Epithelial cell of proximal tubule (primary cell): ENCODE measurements at regions not wholly inside any gene's neighbourhood (a gene's known extent, or its start where the extent isn't known, plus 50 kb on each side); places are given as distances from the start of the nearest gene placed in this dataset.

ENCODE experiments used
- DNase-seq: peaks from one replicate; pipeline ENCODE4 v3.0.0-alpha.2; 2011; ENCODE audit warnings: low read depth
- H3K4me3 ChIP-seq: 2 replicates; pipeline ENCODE4 v1.5.1; 2011; ENCODE audit warnings: low read depth, mild to moderate bottlenecking, low read length
- TF ChIP-seq, protein P1 (sequence below): conservative IDR thresholded peaks from 2 replicates; pipeline ENCODE4 v1.5.1; 2012; ENCODE audit warnings: low read depth, mild to moderate bottlenecking, low read length

- TF ChIP-seq, protein P1, sequence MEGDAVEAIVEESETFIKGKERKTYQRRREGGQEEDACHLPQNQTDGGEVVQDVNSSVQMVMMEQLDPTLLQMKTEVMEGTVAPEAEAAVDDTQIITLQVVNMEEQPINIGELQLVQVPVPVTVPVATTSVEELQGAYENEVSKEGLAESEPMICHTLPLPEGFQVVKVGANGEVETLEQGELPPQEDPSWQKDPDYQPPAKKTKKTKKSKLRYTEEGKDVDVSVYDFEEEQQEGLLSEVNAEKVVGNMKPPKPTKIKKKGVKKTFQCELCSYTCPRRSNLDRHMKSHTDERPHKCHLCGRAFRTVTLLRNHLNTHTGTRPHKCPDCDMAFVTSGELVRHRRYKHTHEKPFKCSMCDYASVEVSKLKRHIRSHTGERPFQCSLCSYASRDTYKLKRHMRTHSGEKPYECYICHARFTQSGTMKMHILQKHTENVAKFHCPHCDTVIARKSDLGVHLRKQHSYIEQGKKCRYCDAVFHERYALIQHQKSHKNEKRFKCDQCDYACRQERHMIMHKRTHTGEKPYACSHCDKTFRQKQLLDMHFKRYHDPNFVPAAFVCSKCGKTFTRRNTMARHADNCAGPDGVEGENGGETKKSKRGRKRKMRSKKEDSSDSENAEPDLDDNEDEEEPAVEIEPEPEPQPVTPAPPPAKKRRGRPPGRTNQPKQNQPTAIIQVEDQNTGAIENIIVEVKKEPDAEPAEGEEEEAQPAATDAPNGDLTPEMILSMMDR: no peak
- no peak overlapping the region for H3K4me3 ChIP-seq
- DNase-seq: no peak
Observed at GRCh38 chr9:82148426-82148810, 159.8 kb downstream of the SPATA31D1 start.

DNA sequence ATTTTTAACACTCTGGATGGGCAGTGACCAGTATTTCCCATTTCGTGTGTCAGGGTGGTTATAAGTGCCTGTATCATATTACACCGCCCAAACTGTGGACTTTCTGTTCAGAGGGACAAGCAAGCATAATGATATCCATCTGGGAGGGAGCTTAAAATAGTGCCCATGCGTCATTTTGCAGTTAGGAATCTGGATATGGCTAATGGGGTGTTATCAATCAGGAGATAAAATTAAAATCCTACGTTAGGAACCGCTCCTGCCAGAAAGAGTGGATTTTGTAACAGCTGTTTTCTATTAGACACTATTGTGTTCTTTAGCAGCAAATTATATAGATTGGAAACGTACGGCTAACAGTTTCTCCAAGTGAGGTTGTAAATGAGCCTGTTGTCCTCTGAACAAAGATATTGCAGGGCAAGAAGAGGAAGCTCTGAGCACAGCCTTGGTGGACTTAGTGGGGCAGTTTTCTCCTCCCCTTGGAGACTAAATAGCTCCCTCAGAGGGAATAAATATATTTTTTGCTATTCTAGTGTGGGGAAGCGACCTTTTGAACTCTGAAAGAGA, 160.4 kb downstream of the SPATA31D1 start:
- TF ChIP-seq, protein P1: no peak
- no peak overlapping the region for H3K4me3 ChIP-seq
- DNase-seq: no peak

DNA sequence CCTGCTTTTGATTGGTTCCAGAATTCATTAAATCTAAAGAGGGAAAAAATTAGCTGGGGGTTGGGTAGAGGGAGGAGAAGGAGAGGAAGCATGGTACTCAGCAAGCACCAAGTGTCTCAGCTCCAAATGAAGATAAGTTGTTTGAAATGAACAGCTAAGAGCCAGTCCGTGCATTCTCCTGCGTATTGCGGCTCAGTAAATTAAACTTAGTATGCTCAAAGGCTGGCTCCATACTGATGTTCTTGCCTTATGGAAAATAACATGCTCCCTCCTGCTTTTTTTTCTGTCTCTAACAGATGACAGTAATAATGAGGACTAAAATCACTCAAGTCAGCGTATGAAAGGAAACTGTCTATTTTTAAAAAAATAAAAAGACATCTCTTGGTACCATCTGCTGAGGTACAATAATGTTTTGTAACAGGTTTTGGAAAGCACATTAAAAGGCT, 161.0 kb downstream of the SPATA31D1 start:
- no peak for DNase-seq
- H3K4me3 ChIP-seq: no peak overlapping the region
- TF ChIP-seq, protein P1: no peak

DNA sequence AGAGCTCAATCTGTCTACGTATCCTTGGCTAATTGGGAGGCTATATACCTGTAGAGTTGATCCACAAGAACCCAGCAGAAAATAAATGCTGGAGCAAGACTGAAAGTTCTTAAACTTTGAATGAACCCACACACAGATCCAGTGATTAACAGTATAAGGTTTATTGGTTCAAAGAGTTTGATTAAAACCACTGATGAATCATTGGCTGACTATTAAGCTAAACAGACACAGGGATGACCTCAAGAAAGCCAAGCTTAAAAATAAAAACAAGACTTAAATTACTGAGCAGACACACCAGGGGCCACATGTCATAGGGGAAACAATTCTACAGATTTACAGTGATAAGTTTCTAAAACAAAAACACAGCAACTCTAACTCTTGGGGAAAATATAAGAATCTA, 163.6 kb downstream of the SPATA31D1 start:
- peak; percentile 71 for DNase-seq
- H3K4me3 ChIP-seq: no peak overlapping the region
- TF ChIP-seq, protein P1: no peak

- TF ChIP-seq, protein P1: no peak
- DNase-seq: no peak
- H3K4me3 ChIP-seq: no peak overlapping the region
Observed at GRCh38 chr9:82153032-82153431, 164.5 kb downstream of the SPATA31D1 start.

GRCh38 chr9:82154573-82154972, 166.0 kb downstream of the SPATA31D1 start:
- TF ChIP-seq, protein P1: no peak
- no peak for DNase-seq
- H3K4me3 ChIP-seq: no peak overlapping the region

- DNase-seq: no peak
- H3K4me3 ChIP-seq: no peak overlapping the region
- TF ChIP-seq, protein P1: no peak
Observed at GRCh38 chr9:82161876-82162275, 173.3 kb downstream of the SPATA31D1 start.
